AG09309 (cell line): ENCODE measurements at regions not wholly inside any gene's neighbourhood (a gene's known extent, or its start where the extent isn't known, plus 50 kb on each side); places are given as distances from the start of the nearest gene placed in this dataset.

Experiments used
- DNase-seq: peaks from one replicate; pipeline ENCODE4 v3.0.0-alpha.2; 2010; ENCODE audit warnings: low read depth
- H3K4me3 ChIP-seq: 2 replicates; pipeline ENCODE4 v1.5.1; 2011; ENCODE audit warnings: mild to moderate bottlenecking, low read depth, low read length, moderate library complexity; ENCODE audit not compliant: control insufficient read depth
- TF ChIP-seq, protein P1 (sequence below): IDR thresholded peaks from 2 replicates; pipeline ENCODE4 v1.5.1; 2011; ENCODE audit warnings: mild to moderate bottlenecking, low read depth, low read length, inconsistent platforms; ENCODE audit not compliant: insufficient read depth, control insufficient read depth; ENCODE audit errors: missing control alignments

- DNase-seq, result no peak
- no peak overlapping the region for H3K4me3 ChIP-seq
- TF ChIP-seq, protein P1, sequence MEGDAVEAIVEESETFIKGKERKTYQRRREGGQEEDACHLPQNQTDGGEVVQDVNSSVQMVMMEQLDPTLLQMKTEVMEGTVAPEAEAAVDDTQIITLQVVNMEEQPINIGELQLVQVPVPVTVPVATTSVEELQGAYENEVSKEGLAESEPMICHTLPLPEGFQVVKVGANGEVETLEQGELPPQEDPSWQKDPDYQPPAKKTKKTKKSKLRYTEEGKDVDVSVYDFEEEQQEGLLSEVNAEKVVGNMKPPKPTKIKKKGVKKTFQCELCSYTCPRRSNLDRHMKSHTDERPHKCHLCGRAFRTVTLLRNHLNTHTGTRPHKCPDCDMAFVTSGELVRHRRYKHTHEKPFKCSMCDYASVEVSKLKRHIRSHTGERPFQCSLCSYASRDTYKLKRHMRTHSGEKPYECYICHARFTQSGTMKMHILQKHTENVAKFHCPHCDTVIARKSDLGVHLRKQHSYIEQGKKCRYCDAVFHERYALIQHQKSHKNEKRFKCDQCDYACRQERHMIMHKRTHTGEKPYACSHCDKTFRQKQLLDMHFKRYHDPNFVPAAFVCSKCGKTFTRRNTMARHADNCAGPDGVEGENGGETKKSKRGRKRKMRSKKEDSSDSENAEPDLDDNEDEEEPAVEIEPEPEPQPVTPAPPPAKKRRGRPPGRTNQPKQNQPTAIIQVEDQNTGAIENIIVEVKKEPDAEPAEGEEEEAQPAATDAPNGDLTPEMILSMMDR, result no peak
These were observed 85.7 kb upstream of the LIN7C start for GRCh38 chr11:27592098-27592780.

- TF ChIP-seq, protein P1, result no peak
These were observed 76.1 kb upstream of the LIN7C start for GRCh38 chr11:27582621-27583020.

GRCh38 chr11:27574342-27574741 is 67.8 kb upstream of the LIN7C start:
- no peak for DNase-seq
- TF ChIP-seq, protein P1, result no peak

More at GRCh38 chr11:27582621-27583020, 76.1 kb upstream of the LIN7C start:
- H3K4me3 ChIP-seq, result no peak overlapping the region
- no peak for DNase-seq

DNA sequence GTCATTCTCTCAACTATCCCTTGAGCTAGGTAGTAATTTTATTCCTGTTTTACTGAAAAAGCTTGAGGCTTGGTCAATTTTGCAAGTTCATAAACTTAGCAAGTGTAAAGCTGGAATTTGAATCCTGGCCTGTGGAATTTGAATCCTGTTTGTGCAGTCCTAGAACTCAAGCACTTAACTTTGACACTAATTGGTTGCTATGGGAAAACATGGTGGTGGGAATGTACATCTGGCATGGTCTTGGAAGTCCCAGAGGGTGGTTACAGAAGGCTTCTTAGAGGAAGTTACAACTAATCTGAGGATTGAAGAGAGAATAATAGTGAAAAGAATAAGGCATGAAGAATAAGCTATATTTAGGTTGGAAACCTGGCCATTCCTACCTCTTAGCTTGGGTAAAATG is 66.5 kb upstream of the LIN7C start:
- TF ChIP-seq, protein P1, result no peak

More at GRCh38 chr11:27574342-27574741, 67.8 kb upstream of the LIN7C start:
- H3K4me3 ChIP-seq, result no peak overlapping the region

DNA sequence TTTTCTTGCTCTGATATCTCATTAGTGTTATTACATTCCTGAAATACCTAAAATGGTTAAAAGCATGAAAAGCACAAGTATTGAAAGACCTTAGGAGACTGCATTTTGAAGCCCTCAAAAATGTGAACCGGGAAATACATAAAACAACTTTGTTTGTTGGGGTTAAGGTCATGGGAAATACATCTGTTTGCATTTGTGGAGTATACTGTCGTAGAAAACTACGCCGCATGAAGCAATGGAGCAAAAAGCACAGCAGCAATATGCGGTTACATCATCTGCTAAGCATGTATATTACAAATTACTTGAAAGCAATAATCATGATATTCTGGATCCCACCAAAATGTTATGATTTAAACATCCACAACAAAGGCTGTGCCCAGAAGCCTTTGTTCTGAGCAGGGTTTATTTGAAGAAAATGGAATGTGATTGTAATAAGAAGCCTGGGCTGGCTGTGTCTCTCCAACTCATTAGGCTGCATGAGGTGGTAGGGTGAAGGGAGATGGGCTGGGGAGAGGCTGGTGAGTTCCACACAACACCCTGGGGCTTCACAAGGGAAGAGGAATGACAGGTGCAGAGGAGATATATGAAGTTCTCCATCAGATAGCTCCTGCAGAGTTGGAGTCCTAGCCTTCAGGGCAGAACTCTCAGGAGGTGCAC is 64.7 kb upstream of the LIN7C start:
- peak; percentile 73 for DNase-seq
- no peak overlapping the region for H3K4me3 ChIP-seq

More for the DNA sequence above, 66.5 kb upstream of the LIN7C start:
- no peak for DNase-seq
- no peak overlapping the region for H3K4me3 ChIP-seq

DNA sequence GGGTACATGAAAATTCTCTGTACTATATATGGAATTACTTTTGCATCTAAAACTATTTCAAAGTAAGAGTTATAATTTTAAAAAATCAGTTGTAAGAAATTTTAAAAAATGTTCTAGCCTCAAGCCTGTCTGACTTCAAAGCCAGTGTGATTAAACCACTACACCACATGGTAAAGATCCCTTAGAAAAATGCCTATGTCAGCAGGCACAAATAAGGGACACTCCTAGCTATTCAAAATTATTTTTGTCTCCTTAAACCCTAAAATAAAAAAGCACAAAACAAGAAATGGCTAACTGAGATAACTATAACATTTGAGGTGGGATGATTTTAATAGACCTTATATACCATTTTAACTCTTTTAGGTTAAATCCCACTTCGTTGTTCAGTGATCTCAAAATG is 64.0 kb upstream of the LIN7C start:
- TF ChIP-seq, protein P1, result no peak
- H3K4me3 ChIP-seq, result no peak overlapping the region
- DNase-seq, result no peak

More for the DNA sequence above, 64.7 kb upstream of the LIN7C start:
- TF ChIP-seq, protein P1, result no peak
